ENCODE measurements at regions not wholly inside any gene's neighbourhood (a gene's known extent, or its start where the extent isn't known, plus 50 kb on each side); places are given as distances from the start of the nearest gene placed in this dataset.

DNA sequence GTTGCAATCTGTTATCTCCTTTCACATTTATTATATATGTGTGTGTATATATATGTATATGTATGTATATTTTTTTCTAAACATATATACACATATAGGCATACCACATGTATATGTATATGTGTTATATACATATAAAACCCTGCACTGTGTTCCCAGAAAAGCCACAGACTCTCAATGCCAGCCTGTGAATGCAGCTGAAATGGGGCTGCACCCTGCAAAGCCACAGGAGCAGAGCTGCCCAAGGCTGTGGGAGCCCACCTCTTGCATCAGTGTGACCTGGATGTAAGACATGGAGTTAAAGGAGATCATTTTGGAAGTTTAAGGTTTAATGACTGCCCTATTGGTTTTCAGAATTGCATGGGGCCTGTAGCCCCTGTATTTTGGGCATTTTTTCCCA, 762.3 kb upstream of the ARPP21 start:
- Histone ChIP-seq H3K27me3 (replicated peaks; ENCODE audit: control insufficient read depth, insufficient read depth, low read length) (no peaks in the 10 kb centered on the region), H3K4me3 (replicated peaks; ENCODE audit: low read depth, low read length) (no peak overlapping the region), H3K36me3 (ENCODE audit: control insufficient read depth, insufficient read depth, low read length) (no peaks in the 10 kb centered on the region)
- TF ChIP-seq, protein P1, sequence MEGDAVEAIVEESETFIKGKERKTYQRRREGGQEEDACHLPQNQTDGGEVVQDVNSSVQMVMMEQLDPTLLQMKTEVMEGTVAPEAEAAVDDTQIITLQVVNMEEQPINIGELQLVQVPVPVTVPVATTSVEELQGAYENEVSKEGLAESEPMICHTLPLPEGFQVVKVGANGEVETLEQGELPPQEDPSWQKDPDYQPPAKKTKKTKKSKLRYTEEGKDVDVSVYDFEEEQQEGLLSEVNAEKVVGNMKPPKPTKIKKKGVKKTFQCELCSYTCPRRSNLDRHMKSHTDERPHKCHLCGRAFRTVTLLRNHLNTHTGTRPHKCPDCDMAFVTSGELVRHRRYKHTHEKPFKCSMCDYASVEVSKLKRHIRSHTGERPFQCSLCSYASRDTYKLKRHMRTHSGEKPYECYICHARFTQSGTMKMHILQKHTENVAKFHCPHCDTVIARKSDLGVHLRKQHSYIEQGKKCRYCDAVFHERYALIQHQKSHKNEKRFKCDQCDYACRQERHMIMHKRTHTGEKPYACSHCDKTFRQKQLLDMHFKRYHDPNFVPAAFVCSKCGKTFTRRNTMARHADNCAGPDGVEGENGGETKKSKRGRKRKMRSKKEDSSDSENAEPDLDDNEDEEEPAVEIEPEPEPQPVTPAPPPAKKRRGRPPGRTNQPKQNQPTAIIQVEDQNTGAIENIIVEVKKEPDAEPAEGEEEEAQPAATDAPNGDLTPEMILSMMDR (IDR thresholded peaks at IDR 0.05; ENCODE audit: insufficient read depth, low read length, poor library complexity, severe bottlenecking), result no peak
- no peak for DNase-seq (ENCODE audit: extremely low read depth, insufficient read length)

DNA sequence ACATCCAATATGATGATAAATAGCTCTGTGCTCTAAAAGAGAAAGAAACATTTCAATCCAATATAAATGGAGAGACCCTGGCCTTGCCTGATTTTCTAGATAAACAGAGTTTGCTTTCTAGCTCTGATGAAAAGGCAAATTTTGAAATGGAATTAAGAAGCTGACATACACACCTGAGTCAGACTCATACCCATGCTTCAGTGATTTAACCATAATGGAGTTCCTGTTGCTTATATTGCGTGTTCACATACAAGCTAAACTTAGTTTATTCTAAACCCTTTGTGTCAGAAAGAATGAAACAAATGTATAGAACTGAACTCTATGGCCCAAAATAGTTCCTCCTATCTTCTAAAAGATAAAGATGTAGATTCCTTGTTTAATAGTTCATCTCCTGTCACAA, 760.8 kb upstream of the ARPP21 start:
- H3K4me3 ChIP-seq (replicated peaks; ENCODE audit: low read depth, low read length), result no peak overlapping the region
- TF ChIP-seq, protein P1 (IDR thresholded peaks at IDR 0.05; ENCODE audit: insufficient read depth, low read length, poor library complexity, severe bottlenecking), result no peak
- DNase-seq (ENCODE audit: extremely low read depth, insufficient read length), result no peak
- no peaks in the 10 kb centered on the region for H3K27me3 ChIP-seq (replicated peaks; ENCODE audit: control insufficient read depth, insufficient read depth, low read length)
- no peaks in the 10 kb centered on the region for H3K36me3 ChIP-seq (ENCODE audit: control insufficient read depth, insufficient read depth, low read length)

DNA sequence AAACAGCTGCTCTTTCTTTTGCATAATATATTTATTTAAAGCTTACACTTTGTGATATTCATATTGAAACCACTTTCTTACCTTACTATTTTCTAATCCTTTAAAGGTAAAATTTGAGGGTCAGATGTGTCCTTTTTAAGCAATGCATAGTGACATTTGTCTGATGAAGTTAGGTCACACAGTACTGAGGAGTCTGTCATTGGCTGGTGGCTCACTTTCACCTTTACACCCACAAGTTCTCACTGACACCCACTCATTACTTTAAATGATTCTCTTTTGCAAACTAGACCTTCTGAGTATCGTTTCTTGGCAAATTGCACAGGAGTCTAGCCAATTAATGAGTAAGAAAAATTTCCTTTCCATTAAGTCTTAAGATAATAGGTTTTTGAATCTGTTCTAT, 758.3 kb upstream of the ARPP21 start:
- DNase-seq (ENCODE audit: extremely low read depth, insufficient read length), result no peak
- Histone ChIP-seq H3K27me3 (replicated peaks; ENCODE audit: control insufficient read depth, insufficient read depth, low read length) (no peaks in the 10 kb centered on the region), H3K4me3 (replicated peaks; ENCODE audit: low read depth, low read length) (no peak overlapping the region), H3K36me3 (ENCODE audit: control insufficient read depth, insufficient read depth, low read length) (no peaks in the 10 kb centered on the region)
- TF ChIP-seq, protein P1 (IDR thresholded peaks at IDR 0.05; ENCODE audit: insufficient read depth, low read length, poor library complexity, severe bottlenecking), result no peak

DNA sequence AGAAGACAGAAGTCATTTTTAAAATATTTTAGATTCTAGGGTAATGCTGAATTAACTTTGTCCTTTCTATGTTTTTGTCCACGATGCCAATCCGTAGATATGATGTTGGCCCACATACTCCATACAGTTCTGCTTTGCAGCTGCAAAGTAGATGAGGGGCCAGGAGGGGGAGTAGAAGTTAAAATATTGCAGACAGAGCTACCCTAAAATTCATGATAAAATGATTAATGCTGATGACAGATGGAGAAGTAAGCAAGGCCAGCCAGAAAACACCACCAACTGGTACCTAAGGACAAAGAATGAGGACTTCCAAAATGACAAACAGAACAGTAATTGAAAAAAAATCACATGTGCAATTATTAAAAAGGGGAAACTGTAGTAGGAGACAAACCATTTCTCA, 756.6 kb upstream of the ARPP21 start:
- DNase-seq (ENCODE audit: extremely low read depth, insufficient read length), result no peak
- TF ChIP-seq, protein P1 (IDR thresholded peaks at IDR 0.05; ENCODE audit: insufficient read depth, low read length, poor library complexity, severe bottlenecking), result no peak
- H3K4me3 ChIP-seq (replicated peaks; ENCODE audit: low read depth, low read length), result no peak overlapping the region
- no peaks in the 10 kb centered on the region for H3K36me3 ChIP-seq (ENCODE audit: control insufficient read depth, insufficient read depth, low read length)
- H3K27me3 ChIP-seq (replicated peaks; ENCODE audit: control insufficient read depth, insufficient read depth, low read length), result no peaks in the 10 kb centered on the region

DNA sequence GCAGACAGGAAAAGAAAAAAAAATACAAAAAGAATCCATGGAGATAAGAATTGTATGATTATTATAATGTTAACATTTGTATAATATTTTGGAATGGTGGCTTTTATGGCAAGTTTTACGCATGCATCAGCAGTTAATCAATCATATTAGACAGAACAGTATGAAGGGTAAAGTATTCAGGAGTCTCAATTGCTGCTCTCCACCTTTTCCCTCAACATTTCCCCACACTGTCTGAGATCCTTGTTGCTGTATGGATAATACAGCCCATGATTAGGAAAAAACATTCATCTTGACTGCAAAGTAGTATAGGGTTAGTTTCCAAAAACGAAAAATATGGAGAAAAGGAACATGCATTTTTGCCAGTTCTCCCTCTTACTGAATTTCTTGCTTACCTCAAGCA, 755.3 kb upstream of the ARPP21 start:
- DNase-seq (ENCODE audit: extremely low read depth, insufficient read length), result no peak
- H3K4me3 ChIP-seq (replicated peaks; ENCODE audit: low read depth, low read length), result no peak overlapping the region
- TF ChIP-seq, protein P1 (IDR thresholded peaks at IDR 0.05; ENCODE audit: insufficient read depth, low read length, poor library complexity, severe bottlenecking), result no peak
- H3K27me3 ChIP-seq (replicated peaks; ENCODE audit: control insufficient read depth, insufficient read depth, low read length), result no peaks in the 10 kb centered on the region
- no peaks in the 10 kb centered on the region for H3K36me3 ChIP-seq (ENCODE audit: control insufficient read depth, insufficient read depth, low read length)

DNA sequence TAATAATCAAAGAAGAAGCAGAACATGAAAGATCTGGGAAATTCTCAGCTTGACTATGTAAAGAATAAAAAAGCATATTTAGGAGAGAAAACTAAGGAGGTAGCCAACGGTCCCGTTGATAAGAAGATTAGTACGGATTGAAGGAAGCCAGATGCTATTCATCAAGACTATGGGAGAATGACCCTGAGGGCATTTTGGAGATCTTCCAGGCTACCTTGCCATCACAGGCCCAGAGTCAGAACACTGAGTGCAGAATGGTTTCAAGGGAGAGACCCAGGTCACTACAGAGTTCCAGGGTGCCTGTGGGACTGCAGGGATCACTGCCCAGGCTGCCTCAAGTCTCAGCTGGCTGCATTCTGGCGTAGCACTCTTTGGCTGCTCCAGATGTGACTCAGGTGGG, 752.9 kb upstream of the ARPP21 start:
- H3K36me3 ChIP-seq (ENCODE audit: control insufficient read depth, insufficient read depth, low read length), result no peaks in the 10 kb centered on the region
- H3K4me3 ChIP-seq (replicated peaks; ENCODE audit: low read depth, low read length), result no peak overlapping the region
- TF ChIP-seq, protein P1 (IDR thresholded peaks at IDR 0.05; ENCODE audit: insufficient read depth, low read length, poor library complexity, severe bottlenecking), result no peak
- DNase-seq (ENCODE audit: extremely low read depth, insufficient read length), result no peak
- no peaks in the 10 kb centered on the region for H3K27me3 ChIP-seq (replicated peaks; ENCODE audit: control insufficient read depth, insufficient read depth, low read length)

Data from GM06990 (cell line).